ENCODE measurements at regions not wholly inside any gene's neighbourhood (a gene's known extent, or its start where the extent isn't known, plus 50 kb on each side); places are given as distances from the start of the nearest gene placed in this dataset.

DNA sequence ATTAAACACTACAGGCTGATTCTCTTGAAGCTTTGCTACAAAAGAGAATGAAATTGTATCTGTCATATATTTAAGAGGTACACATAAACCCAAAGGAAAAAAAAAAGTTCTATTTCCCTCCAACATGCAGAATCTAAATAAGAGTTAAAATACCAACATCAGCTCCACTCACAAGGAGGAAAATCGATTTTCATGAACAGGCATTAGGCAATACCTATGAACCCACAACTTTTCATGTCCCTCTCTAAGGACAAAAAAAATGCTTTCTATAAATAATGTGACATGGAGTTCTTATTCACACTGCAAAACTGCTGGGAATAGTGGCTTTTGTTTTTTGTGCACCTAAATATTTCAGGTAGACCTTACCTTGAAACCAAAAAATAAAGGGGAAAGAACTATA, 192.5 kb downstream of the KLF12 start:
- no peak overlapping the region for H3K27ac Mint-ChIP-seq
- ATAC-seq (no peak), DNase-seq (ENCODE audit: low spot score in 2 of 2) (no peak)
- H3K36me3 Mint-ChIP-seq: peaks cover 0 to 9% of the 10 kb centered on the region in 2 donors
- H3K9me3 Mint-ChIP-seq: no peaks in the 10 kb centered on the region

DNA sequence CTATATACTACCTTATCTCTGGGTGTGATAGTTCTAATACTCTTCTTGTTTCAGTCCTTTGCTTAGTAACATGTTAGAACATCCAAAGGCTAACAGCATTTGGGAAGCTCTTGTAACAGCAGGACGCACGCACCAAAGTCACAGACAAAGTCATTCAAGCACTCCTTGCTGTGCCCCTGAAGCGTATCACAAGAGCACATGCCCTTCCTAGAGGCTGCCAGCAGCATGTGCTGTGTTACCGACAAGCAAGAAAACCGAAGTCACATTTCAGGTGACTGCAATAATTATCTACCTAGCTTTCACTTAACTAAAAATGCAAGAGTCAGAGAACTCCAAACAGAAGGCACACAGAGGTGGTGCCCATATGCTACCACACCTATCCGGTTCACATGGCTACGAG, 194.1 kb downstream of the KLF12 start:
- no peak for ATAC-seq
- Mint-ChIP-seq H3K27ac (peak overlapping the region in 1 of 2 donors; percentile 8), H3K36me3 (peaks cover 0 to 19% of the 10 kb centered on the region in 2 donors), H3K9me3 (no peaks in the 10 kb centered on the region)
- DNase-seq (ENCODE audit: low spot score in 2 of 2): no peak

DNA sequence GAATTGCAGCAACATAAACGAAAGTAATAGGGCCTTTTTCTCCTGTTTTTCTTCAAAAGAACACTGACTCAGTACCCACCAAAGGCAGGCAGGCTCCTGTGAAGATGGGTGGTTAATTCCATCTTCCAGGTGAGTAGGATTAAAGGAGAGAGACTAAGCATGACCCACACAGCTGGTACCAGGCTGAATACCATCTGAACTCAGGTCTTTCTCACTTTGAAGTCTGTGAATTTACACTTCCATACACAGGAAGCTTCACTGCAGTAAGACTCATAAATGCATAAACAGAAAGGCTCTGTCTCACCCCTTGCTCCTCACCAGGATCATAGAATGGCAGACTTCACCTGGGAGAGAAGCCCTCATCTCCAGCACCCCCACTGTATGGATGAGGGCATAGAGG, 194.6 kb downstream of the KLF12 start:
- H3K27ac Mint-ChIP-seq: peak overlapping the region; percentile 5 to 8
- ATAC-seq: peak; percentile 40 to 53

DNA sequence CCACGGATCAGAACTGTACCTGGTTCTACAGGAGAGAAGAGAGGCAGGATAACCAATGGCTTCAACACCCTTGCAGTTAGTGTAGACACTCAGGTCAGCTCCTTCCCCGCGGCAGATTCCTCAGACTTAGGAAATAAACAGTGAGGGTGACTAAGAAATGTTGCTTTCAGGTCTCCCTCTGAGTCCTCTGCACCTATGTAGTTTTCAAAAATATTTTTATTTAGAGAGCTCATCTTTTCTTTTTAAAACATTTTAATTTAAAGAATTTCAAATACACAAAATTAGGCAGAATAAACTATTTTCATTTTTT, 195.2 kb downstream of the KLF12 start:
- ATAC-seq (no peak), DNase-seq (ENCODE audit: low spot score in 2 of 2) (no peak)
- H3K36me3 Mint-ChIP-seq: peaks cover 0 to 19% of the 10 kb centered on the region in 2 donors
- no peak overlapping the region for H3K27ac Mint-ChIP-seq
- no peaks in the 10 kb centered on the region for H3K9me3 Mint-ChIP-seq

More for the DNA sequence above, 194.6 kb downstream of the KLF12 start:
- no peak for DNase-seq (ENCODE audit: low spot score in 2 of 2)
- H3K9me3 Mint-ChIP-seq: no peaks in the 10 kb centered on the region
- H3K36me3 Mint-ChIP-seq: peaks cover 0 to 19% of the 10 kb centered on the region in 2 donors

DNA sequence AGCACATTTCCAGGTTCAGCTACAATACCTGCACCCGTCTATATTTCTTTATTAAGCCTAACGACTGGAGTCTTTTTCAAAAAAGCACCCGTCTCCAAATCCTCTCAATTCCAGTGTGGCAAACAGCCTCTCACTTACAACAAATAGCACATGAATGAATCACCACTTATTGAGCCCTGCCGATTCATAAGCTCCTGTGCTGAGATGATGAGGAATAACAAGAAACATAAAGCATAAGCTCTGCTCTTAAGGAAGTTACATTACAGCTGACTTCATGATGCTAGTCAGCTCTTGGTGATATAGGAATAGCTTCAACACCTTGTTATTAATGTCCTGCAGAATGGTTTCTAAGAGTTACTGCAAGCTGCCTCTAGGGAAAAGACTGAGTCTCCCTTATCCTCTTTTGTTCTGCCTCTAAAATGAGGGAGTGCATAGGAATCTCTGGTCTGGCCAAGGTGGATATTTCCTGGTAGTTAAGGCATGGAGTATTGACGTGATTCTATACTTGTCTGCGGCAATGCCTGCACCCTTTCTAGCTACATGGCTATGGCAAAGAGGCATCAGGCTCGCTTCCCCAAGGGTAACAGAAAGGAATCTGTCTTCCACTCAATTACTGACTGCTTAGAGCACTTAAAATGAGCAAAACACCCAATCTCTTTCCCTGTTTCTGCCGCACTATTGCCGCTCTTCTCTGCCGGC, 195.7 kb downstream of the KLF12 start:
- no peak for DNase-seq (ENCODE audit: low spot score in 2 of 2)
- Mint-ChIP-seq H3K9me3 (no peaks in the 10 kb centered on the region), H3K36me3 (peaks cover 0 to 19% of the 10 kb centered on the region in 2 donors), H3K27ac (no peak overlapping the region)
- ATAC-seq: peak; percentile 17 to 61

GRCh38 chr13:73937441-73937840, 196.8 kb downstream of the KLF12 start:
- Mint-ChIP-seq H3K36me3 (peaks cover 0 to 16% of the 10 kb centered on the region in 2 donors), H3K27ac (no peak overlapping the region), H3K9me3 (no peaks in the 10 kb centered on the region)
- ATAC-seq (no peak), DNase-seq (ENCODE audit: low spot score in 2 of 2) (no peak)

- no peak for DNase-seq (ENCODE audit: low spot score in 2 of 2)
- Mint-ChIP-seq H3K9me3 (no peaks in the 10 kb centered on the region), H3K36me3 (peaks cover 0 to 10% of the 10 kb centered on the region in 2 donors), H3K27ac (no peak overlapping the region)
- no peak for ATAC-seq
These were observed 198.2 kb downstream of the KLF12 start for GRCh38 chr13:73935991-73936390.

DNA sequence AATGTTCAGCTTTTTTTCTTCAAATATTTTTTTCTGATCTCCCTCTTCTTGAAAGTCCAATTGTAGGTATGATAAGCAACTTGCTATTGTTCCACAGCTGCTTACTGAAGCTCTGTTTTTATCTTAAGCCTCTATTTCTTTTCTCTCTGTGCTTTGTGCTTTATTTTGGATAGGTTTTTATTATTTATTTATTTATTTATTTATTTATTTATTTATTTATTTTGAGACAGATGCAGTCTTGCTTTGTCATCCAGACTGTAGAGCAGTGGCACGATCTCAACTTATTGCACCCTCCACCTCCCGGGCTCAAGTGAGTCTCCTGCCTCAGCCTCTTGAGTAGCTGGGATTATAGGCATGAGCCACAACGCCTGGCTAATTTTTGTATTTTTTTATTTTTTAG, 199.4 kb downstream of the KLF12 start:
- peak overlapping the region in 1 of 2 donors; percentile 52 for H3K27ac Mint-ChIP-seq
- DNase-seq (ENCODE audit: low spot score in 2 of 2): no peak
- ATAC-seq: no peak
- no peaks in the 10 kb centered on the region for H3K9me3 Mint-ChIP-seq
- peaks cover 0 to 10% of the 10 kb centered on the region in 2 donors for H3K36me3 Mint-ChIP-seq

GRCh38 chr13:73934215-73934641, 200.0 kb downstream of the KLF12 start:
- DNase-seq (ENCODE audit: low spot score in 2 of 2) (no peak), ATAC-seq (peak; percentile 4 to 21)
- H3K36me3 Mint-ChIP-seq: peaks cover 0 to 10% of the 10 kb centered on the region in 2 donors
- H3K27ac Mint-ChIP-seq: peak overlapping the region in 1 of 2 donors; percentile 52
- no peaks in the 10 kb centered on the region for H3K9me3 Mint-ChIP-seq

- Mint-ChIP-seq H3K27ac (no peak overlapping the region), H3K9me3 (no peaks in the 10 kb centered on the region), H3K36me3 (peaks cover 0 to 10% of the 10 kb centered on the region in 2 donors)
- DNase-seq (ENCODE audit: low spot score in 2 of 2) (no peak), ATAC-seq (peak; percentile 12 to 25)
These were observed 200.4 kb downstream of the KLF12 start for GRCh38 chr13:73933795-73934194.

DNA sequence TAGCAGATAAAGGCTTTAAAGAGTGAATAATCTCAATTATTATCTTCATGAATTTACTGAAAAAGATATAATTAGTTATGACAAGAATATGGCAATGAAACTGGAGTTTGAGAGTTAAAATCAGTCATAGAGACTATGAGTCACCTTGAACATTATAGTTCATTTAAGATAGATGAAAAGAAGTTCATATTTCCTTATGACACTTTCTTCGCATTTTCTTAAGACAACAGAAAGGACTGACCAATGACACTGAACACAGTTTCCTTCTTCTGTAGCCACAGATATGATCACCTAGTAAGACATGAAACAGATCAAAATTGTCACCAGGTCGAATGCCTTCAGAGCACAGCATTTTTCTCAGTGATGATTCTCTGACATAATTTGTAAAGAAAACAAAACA, 202.1 kb downstream of the KLF12 start:
- H3K27ac Mint-ChIP-seq: peak overlapping the region; percentile 42 to 77
- ATAC-seq (peak; percentile 96), DNase-seq (ENCODE audit: low spot score in 2 of 2) (no peak)

DNA sequence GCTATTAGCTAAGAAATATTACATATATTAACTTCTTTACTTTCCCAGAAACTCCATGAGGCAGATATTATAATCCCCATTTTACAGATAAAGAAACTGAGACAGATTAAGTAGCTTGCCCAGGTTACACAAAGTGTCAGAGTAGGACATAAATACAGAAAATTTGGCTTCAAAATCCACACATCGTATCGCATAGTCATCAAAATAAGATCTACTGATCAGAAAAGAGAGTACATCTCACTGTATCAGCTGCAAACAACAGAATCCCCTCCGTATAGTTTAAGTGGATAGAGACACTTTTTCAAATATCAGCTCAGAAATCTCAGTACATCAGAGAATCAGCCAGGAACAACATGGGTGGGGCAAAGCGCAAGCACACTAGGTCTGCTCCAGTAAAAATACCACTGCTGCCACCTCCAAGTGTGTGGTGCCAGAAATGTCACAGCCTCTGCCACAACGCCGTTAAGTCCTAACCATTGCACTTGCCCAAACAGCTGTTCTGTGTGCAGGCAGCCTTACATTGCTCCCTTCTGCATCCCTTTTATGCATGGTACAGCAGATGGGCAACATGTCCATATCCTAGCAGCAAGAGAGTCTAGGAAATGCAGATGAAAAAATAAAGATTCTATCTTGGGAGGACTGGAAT, 204.8 kb downstream of the KLF12 start:
- Mint-ChIP-seq H3K9me3 (no peaks in the 10 kb centered on the region), H3K36me3 (no peaks in the 10 kb centered on the region), H3K27ac (no peak overlapping the region)
- DNase-seq (ENCODE audit: low spot score in 2 of 2) (no peak), ATAC-seq (no peak)

More for the DNA sequence above, 202.1 kb downstream of the KLF12 start:
- Mint-ChIP-seq H3K9me3 (no peaks in the 10 kb centered on the region), H3K36me3 (peaks cover 0 to 10% of the 10 kb centered on the region in 2 donors)

DNA sequence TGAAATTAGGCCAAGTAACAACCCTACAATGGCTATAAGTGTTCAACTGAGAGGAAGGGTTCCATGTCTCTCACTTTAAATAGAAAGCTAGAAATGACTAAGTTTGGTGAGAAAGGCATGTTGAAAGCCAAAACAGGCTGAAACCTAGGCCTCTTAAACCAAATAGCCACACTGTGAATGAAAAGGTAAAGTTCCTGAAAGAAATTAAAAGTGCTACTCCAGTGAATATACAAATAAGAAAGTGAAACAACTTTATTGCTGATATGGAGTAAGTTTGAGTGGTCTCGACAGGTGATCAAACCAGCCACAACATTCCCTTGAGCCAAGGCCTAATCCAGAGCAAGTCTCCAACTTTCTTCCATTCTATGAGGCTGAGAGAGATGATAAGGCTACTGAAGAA, 209.6 kb downstream of the KLF12 start:
- no peak for DNase-seq (ENCODE audit: low spot score in 2 of 2)
- Mint-ChIP-seq H3K27ac (peak overlapping the region; percentile 76 to 90), H3K9me3 (no peaks in the 10 kb centered on the region), H3K36me3 (no peaks in the 10 kb centered on the region)
- ATAC-seq: peak; percentile 68 to 79

DNA sequence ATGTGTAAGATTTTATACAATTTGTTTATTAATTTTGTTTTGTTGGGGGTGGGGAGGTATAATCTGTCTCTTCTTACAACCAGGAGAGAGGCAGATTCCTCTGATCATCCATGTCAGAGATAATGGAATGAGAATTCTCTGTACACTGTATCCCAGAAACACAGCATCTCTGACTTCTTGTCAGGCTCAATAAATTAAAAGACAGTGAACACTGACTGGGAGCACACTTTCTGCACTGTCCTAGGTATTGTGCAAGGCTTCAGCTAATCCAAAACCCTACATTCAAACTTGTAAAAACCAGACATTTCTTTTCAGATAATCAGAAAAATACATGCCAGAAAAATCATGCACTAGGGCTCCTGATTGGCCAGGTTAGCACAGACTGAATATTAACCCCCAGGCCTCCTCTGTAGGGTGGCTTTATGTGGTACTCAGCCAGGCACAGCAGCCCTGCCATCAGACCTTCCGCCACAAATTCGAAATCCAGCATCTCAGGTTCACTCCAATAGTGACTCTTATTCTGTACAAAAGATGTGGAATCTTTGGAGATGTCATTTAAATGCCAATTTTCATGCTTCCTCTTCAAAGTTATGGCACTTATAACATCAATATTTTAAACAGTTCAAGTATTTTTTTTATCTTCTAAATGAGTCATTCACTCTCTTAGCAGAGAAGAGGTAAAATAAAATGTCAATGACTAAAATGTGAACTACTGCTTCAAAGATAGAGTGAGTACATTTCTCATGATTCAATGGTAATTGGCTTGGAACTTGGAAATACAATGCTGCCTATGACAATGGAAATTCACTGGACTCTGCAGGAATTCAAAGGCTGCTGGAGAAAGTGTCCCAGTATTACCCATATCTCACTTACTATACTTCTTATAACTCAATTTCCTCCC, 211.5 kb downstream of the KLF12 start:
- Mint-ChIP-seq H3K36me3 (no peaks in the 10 kb centered on the region), H3K9me3 (no peaks in the 10 kb centered on the region), H3K27ac (peak overlapping the region; percentile 4 to 90)
- peak; percentile 82 to 85 for ATAC-seq
- no peak for DNase-seq (ENCODE audit: low spot score in 2 of 2)

- DNase-seq (ENCODE audit: low spot score in 2 of 2) (no peak), ATAC-seq (peak in 1 of 2 donors; percentile 19)
- Mint-ChIP-seq H3K36me3 (no peaks in the 10 kb centered on the region), H3K27ac (no peak overlapping the region), H3K9me3 (no peaks in the 10 kb centered on the region)
These were observed 215.5 kb downstream of the KLF12 start for GRCh38 chr13:73918691-73919090.

DNA sequence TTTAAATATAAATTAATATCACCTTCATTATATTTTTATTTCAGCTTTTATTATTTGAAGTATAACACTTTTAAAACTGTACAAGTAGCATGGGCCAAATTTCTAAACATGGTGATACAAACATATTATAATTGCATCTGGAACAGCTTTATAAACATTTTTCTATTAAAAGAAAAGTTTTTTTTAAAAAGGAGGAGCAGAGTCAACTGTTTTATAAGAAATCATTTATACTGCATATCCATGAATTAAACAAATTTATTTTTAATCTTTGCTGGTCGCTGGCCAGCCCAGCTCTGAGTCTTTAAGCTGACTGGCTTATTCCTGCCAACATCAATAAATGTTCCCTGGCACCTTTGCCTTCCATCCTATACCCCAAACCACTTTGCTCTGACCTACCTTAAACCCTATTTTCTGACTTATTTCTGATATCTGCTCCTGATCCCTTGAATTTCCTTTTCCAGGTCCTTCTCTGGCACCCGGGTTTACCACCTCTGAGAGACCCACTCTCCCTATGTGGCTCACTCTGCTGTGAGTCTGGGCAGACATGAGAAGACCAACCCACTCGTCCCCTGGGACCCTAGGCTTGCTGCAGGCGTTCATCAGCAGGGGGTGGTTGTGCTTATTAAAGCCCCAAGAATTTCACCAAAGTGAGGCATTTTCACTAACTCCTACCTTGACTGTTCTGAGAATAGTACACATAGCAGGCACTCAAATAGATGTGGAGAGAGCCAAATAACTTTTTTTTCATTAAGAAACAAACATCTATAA, 220.3 kb downstream of the KLF12 start:
- Mint-ChIP-seq H3K36me3 (peaks cover 0 to 2% of the 10 kb centered on the region in 2 donors), H3K9me3 (peaks cover 0 to under 1% of the 10 kb centered on the region in 2 donors), H3K27ac (no peak overlapping the region)
- ATAC-seq (no peak), DNase-seq (ENCODE audit: low spot score in 2 of 2) (no peak)

Measured in activated naive CD4-positive, alpha-beta T cell treated with anti-CD3 and anti-CD28 coated beads, Interleukin-2, amount 50 U/mL, for 72 hours (primary cell).